MM.1S (cell line): ENCODE measurements at regions not wholly inside any gene's neighbourhood (a gene's known extent, or its start where the extent isn't known, plus 50 kb on each side); places are given as distances from the start of the nearest gene placed in this dataset.

Experiments
- DNase-seq: peaks from one replicate; pipeline ENCODE4 v3.0.0-alpha.2; 2015
- H2AFZ ChIP-seq: fragments of 300-600 bp; sonication (generic); 2 replicates; pipeline ENCODE4 v1.6.0; 2016; ENCODE audit warnings: antibody characterized with exemption, low read length
- H3F3A ChIP-seq: fragments of 300-600 bp; sonication (generic); 2 replicates; pipeline ENCODE4 v1.6.1; 2016; ENCODE audit warnings: mild to moderate bottlenecking, antibody characterized with exemption, low read length, moderate library complexity, mixed read lengths; ENCODE audit not compliant: insufficient read depth
- H3K27ac ChIP-seq: fragments of 300-600 bp; sonication (generic); 2 replicates; pipeline ENCODE4 v1.5.1; 2016; ENCODE audit warnings: mild to moderate bottlenecking, low read length
- H3K27me3 ChIP-seq: fragments of 300-600 bp; sonication (generic); replicated peaks from 2 replicates; pipeline ENCODE4 v1.6.0; 2016; ENCODE audit warnings: low read length; ENCODE audit not compliant: insufficient read depth
- H3K36me3 ChIP-seq: fragments of 300-600 bp; sonication (generic); replicated peaks from 2 replicates; pipeline ENCODE4 v1.6.1; 2016; ENCODE audit warnings: mild to moderate bottlenecking, low read length, mixed read lengths; ENCODE audit not compliant: insufficient read depth
- H3K4me1 ChIP-seq: fragments of 300-600 bp; sonication (generic); 2 replicates; pipeline ENCODE4 v1.6.1; 2016; ENCODE audit warnings: low read length, mixed read lengths
- H3K4me2 ChIP-seq: fragments of 300-600 bp; sonication (generic); 2 replicates; pipeline ENCODE4 v1.6.0; 2016; ENCODE audit warnings: low read depth, low read length
- H3K4me3 ChIP-seq: fragments of 300-600 bp; sonication (generic); 2 replicates; pipeline ENCODE4 v1.5.1; 2016; ENCODE audit warnings: low read length, mixed read lengths
- H3K79me2 ChIP-seq: fragments of 300-600 bp; sonication (generic); 2 replicates; pipeline ENCODE4 v1.6.1; 2016; ENCODE audit warnings: mixed run types, low read length, mixed read lengths
- H3K9ac ChIP-seq: fragments of 300-600 bp; sonication (generic); 2 replicates; pipeline ENCODE4 v1.6.1; 2016; ENCODE audit warnings: low read length, mixed read lengths
- H3K9me2 ChIP-seq: fragments of 300-600 bp; sonication (generic); replicated peaks from 2 replicates; pipeline ENCODE4 v1.6.1; 2016; ENCODE audit warnings: mild to moderate bottlenecking, low read length, mixed read lengths; ENCODE audit not compliant: insufficient read depth
- H3K9me3 ChIP-seq: fragments of 300-600 bp; sonication (generic); replicated peaks from 2 replicates; pipeline ENCODE4 v1.6.1; 2016; ENCODE audit warnings: mild to moderate bottlenecking, low read length, mixed read lengths; ENCODE audit not compliant: insufficient read depth
- H4K20me1 ChIP-seq: fragments of 300-600 bp; sonication (generic); 2 replicates; pipeline ENCODE4 v1.6.1; 2016; ENCODE audit warnings: mild to moderate bottlenecking, low read length, moderate library complexity, mixed read lengths; ENCODE audit not compliant: insufficient read depth
- CTCF ChIP-seq: fragments of 300-600 bp; sonication (generic); IDR thresholded peaks from 2 replicates; pipeline ENCODE4 v1.5.1; 2016; ENCODE audit warnings: antibody characterized with exemption, low read length, mixed read lengths
- EZH2 ChIP-seq: fragments of 300-600 bp; sonication (generic); optimal IDR thresholded peaks from 2 replicates; pipeline ENCODE3; 2017; ENCODE audit warnings: low read depth, mild to moderate bottlenecking, antibody characterized with exemption, low read length, mixed read lengths
- EZH2phosphoT487 ChIP-seq: fragments of 300-600 bp; sonication (generic); IDR thresholded peaks from 2 replicates; pipeline ENCODE4 v1.6.1; 2018; ENCODE audit warnings: antibody characterized with exemption, low read length

- Histone ChIP-seq H3K9me2 (no peaks in the 10 kb centered on the region), H3K4me1 (no peaks in the 10 kb centered on the region), H3F3A (no peaks in the 10 kb centered on the region), H3K79me2 (no peaks in the 10 kb centered on the region), H3K9me3 (no peaks in the 10 kb centered on the region), H3K4me2 (no peak overlapping the region), H3K9ac (no peak overlapping the region), H3K27me3 (no peaks in the 10 kb centered on the region), H3K27ac (no peak overlapping the region), H3K36me3 (no peaks in the 10 kb centered on the region), H3K4me3 (no peak overlapping the region), H2AFZ (no peak overlapping the region), H4K20me1 (no peaks in the 10 kb centered on the region)
- TF ChIP-seq CTCF (no peak), EZH2 (no peak), EZH2phosphoT487 (no peak)
- no peak for DNase-seq
Observed at GRCh38 chr14:44341116-44341515, 166.0 kb downstream of the FSCB start.

GRCh38 chr14:44339862-44340261 lies 167.2 kb downstream of the FSCB start:
- Histone ChIP-seq H3K9ac (no peak overlapping the region), H3K79me2 (no peaks in the 10 kb centered on the region), H3K27ac (no peak overlapping the region), H3K4me1 (no peaks in the 10 kb centered on the region), H3K4me3 (no peak overlapping the region), H3K9me3 (no peaks in the 10 kb centered on the region), H4K20me1 (no peaks in the 10 kb centered on the region), H3F3A (no peaks in the 10 kb centered on the region), H2AFZ (no peak overlapping the region), H3K4me2 (no peak overlapping the region), H3K36me3 (no peaks in the 10 kb centered on the region), H3K27me3 (no peaks in the 10 kb centered on the region), H3K9me2 (no peaks in the 10 kb centered on the region)
- TF ChIP-seq EZH2 (no peak), CTCF (no peak), EZH2phosphoT487 (no peak)
- DNase-seq = no peak

GRCh38 chr14:44339231-44339630 lies 167.9 kb downstream of the FSCB start:
- H2AFZ ChIP-seq = no peak overlapping the region
- no peak overlapping the region for H3K27ac ChIP-seq
- H3K9me3 ChIP-seq = no peaks in the 10 kb centered on the region
- no peaks in the 10 kb centered on the region for H3K36me3 ChIP-seq
- no peak overlapping the region for H3K9ac ChIP-seq
- H3K4me2 ChIP-seq = no peak overlapping the region
- no peaks in the 10 kb centered on the region for H3K4me1 ChIP-seq
- H3K4me3 ChIP-seq = no peak overlapping the region
- H3K27me3 ChIP-seq = no peaks in the 10 kb centered on the region
- no peaks in the 10 kb centered on the region for H3K9me2 ChIP-seq
- H4K20me1 ChIP-seq = no peaks in the 10 kb centered on the region
- H3K79me2 ChIP-seq = no peaks in the 10 kb centered on the region
- H3F3A ChIP-seq = no peaks in the 10 kb centered on the region
- TF ChIP-seq CTCF (no peak), EZH2phosphoT487 (no peak), EZH2 (no peak)
- no peak for DNase-seq
